Mucosa of rectum (tissue), 2 donors: ENCODE measurements at regions not wholly inside any gene's neighbourhood (a gene's known extent, or its start where the extent isn't known, plus 50 kb on each side); places are given as distances from the start of the nearest gene placed in this dataset.
A peak's percentile ranks its signal among the peaks of the same experiment; 100 is the strongest.

Experiments used
- H3K27ac ChIP-seq, 2 donors: one replicate each; pipeline ENCODE4 v1.7.0; 2013; ENCODE audit warnings: inconsistent platforms in 2 of 2, low read depth in 2 of 2, low read length in 2 of 2
- H3K27me3 ChIP-seq, 2 donors: one replicate each; pipeline ENCODE4 v1.7.0; 2013; ENCODE audit warnings: low read length in 2 of 2; ENCODE audit not compliant: control insufficient read depth in 2 of 2, insufficient read depth in 2 of 2
- H3K36me3 ChIP-seq, 2 donors: one replicate each; pipeline ENCODE4 v1.7.0; 2013; ENCODE audit warnings: low read length in 2 of 2; ENCODE audit not compliant: control insufficient read depth in 2 of 2, insufficient read depth in 2 of 2
- H3K4me1 ChIP-seq, 2 donors: one replicate each; pipeline ENCODE4 v1.7.0; 2013; ENCODE audit warnings: low read length in 2 of 2, mild to moderate bottlenecking in 1 of 2; ENCODE audit not compliant: control insufficient read depth in 2 of 2, insufficient read depth in 2 of 2
- H3K4me3 ChIP-seq, 2 donors: one replicate each; pipeline ENCODE4 v1.7.0; 2013; ENCODE audit warnings: low read length in 2 of 2
- H3K9ac ChIP-seq, 2 donors: one replicate each; pipeline ENCODE4 v1.7.0; 2013; ENCODE audit warnings: low read length in 2 of 2, low read depth in 1 of 2, mild to moderate bottlenecking in 1 of 2
- H3K9me3 ChIP-seq, 2 donors: one replicate each; pipeline ENCODE4 v1.7.0; 2013; ENCODE audit warnings: low read length in 2 of 2; ENCODE audit not compliant: control insufficient read depth in 2 of 2
- donor health status: healthy.
- donor health status: Normal muscosa, but diverticular disease.

DNA sequence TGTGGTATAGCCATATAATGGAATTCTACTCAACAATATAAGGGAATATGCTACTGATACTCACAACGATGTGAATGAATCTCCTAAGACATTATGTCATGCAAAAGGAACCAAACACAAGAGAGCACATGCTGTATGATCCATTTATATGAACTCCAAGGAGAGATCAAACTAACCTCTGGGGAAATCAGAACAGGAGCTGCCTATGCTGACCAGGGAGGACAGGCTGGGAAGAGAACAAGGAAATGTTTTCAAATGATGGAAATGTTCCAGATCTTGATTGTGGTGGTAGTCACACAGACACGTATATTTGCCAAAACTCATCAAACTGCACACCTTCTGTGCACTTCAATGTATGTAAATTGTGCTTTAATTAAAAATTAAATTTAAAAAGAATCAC is 175.3 kb downstream of the BCOR start:
- Histone ChIP-seq H3K9ac (no peak overlapping the region), H3K27me3 (no peaks in the 10 kb centered on the region), H3K9me3 (no peaks in the 10 kb centered on the region), H3K27ac (no peak overlapping the region), H3K4me3 (no peak overlapping the region), H3K4me1 (no peaks in the 10 kb centered on the region), H3K36me3 (no peaks in the 10 kb centered on the region)

DNA sequence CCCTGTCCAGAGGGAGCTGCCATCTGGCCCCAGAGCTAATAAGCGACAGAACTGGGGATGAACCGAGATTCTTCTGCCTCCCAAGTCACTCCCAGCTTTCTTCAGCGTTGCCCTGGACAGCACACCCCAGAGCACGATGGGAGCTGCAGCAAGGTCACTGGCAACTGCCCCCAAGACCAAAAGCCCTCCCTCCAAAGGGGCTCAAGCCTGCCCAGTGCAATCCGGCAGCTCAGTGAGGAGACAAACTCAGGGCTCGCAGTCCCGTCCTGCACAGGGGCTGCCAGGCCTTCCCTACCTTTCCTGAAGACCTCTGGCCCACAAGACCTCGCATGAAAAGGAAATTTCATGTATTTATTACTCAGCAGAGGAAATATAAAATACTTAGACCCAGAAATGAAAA is 174.8 kb downstream of the BCOR start:
- Histone ChIP-seq H3K36me3 (no peaks in the 10 kb centered on the region), H3K9me3 (no peaks in the 10 kb centered on the region), H3K4me1 (no peaks in the 10 kb centered on the region), H3K4me3 (no peak overlapping the region), H3K9ac (no peak overlapping the region), H3K27ac (no peak overlapping the region), H3K27me3 (no peaks in the 10 kb centered on the region)

DNA sequence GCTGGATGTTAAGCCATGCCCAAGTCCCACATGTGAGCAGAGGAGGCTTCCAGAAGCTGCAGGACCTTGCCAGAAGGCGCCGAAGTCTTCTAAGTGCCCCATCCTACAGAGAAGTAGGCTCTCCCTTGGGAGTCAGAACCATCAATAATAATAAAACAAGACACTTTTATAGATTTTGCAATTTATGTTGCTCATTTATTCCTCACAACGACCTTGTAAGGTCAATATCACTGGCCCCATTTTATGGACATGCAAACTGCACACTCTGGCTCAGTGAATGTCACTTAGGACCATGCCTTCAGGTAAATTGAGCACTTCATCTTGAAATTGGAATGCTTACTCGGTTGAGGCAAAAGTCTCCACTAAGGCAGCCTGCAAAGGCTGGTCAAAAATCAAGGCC is 170.4 kb downstream of the BCOR start:
- Histone ChIP-seq H3K36me3 (no peaks in the 10 kb centered on the region), H3K9ac (no peak overlapping the region), H3K9me3 (no peaks in the 10 kb centered on the region), H3K27ac (no peak overlapping the region), H3K27me3 (peaks cover 0 to 2% of the 10 kb centered on the region in 2 donors), H3K4me3 (no peak overlapping the region), H3K4me1 (peaks cover 0 to 8% of the 10 kb centered on the region in 2 donors)

DNA sequence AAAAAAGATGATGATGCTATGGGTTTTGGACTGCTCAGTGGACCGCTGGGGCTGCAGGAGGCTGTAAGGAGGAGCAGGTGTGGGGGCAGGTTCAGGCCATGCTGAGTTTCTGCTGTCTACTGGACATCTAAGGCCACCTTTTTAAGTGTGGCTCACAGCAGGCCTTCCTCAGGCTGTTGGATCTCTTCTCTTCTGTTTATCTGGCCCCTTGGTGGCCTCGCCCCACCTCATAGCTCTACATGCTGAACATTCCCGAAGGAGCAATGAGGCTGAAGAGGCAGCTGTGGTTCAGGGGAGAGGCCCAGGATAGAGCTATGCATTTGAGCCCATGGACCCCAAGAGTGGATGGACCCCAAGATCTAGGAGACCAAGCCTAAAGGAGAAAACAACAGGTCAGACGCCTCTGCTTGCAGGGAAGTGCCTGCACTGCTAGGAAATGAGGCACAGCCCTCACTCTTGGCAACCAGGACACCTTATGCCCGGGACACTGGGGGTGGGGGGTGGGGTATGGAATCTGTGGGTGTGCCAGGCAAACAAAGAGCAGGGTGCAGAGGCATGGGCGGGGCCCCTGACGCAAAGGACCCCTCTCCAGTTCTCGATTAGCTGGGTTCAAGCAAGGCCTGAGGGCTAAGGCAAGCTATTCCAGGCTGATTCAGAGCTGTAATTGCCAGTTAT is 168.9 kb downstream of the BCOR start:
- Histone ChIP-seq H3K4me3 (no peak overlapping the region), H3K27ac (no peak overlapping the region), H3K9me3 (no peaks in the 10 kb centered on the region), H3K36me3 (no peaks in the 10 kb centered on the region), H3K4me1 (peaks cover 0 to 8% of the 10 kb centered on the region in 2 donors), H3K27me3 (peaks cover 0 to 2% of the 10 kb centered on the region in 2 donors), H3K9ac (no peak overlapping the region)

DNA sequence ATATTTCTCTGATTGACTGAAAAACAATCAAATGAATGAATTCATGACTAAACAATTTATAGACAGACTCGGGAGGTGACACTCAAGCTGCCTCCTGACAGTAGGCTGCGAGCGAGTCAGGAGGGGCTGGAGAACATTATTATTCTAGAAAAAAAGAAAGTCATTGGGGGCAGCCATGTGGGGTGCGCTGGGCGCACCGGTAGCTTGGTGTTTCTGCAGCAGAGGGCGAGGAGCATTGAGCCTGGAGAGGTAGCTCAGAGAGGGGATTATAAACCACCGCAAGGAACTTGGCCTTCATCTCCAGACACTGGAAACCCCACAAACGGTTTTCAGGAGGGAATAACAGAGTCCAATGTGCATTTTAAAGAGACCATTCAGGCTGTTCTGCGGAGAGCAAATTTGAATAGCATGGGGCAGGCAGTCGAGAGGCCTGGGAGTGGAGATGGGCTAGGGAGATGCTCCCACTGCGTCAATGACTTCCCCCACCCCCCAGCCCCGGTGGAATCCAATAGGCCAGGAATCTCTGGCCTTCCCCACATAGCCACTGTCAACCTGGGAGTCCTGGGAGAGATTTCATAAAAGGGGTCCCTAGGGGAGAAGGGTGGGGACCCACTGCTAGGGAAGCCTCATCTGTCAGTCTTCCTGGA is 168.3 kb downstream of the BCOR start:
- no peaks in the 10 kb centered on the region for H3K9me3 ChIP-seq
- H3K36me3 ChIP-seq = no peaks in the 10 kb centered on the region
- H3K4me3 ChIP-seq = no peak overlapping the region
- peaks cover 0 to 2% of the 10 kb centered on the region in 2 donors for H3K27me3 ChIP-seq
- H3K4me1 ChIP-seq = peaks cover 0 to 8% of the 10 kb centered on the region in 2 donors
- H3K27ac ChIP-seq = no peak overlapping the region
- H3K9ac ChIP-seq = no peak overlapping the region

DNA sequence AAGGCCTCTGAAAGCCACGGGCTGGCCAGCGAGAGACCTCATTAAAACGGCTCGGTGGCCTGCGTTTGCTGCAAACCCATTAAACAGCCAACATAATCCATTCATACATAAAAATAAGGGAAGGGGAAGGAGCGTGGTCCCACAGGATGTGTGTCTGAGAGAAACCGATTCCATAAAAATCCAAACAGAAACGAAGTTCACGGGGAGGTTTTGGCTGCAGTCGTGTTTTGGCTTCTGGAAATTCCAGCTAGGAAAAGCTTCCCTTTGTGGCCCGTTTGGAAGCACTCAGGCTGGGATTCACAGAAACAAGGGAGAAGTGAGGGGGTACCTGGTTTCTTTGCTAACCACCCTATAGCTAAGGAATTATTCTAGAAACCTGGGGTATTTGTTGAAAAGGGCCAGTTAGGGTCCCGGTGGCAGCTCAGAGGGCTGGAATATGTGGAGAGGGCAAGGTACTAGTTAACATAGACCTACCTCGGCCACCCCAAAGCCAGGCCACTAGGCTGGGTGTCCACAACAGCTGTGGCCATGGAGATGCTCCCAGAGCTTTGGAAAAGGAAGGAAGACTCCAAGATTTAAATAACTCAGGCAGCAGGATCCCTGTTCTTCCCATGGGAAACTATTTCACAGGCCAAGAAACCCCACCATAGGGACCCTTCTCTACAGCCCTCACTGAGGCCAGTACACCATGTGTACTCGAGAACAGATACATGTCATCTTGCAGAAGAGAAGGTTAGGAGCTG is 166.8 kb downstream of the BCOR start:
- Histone ChIP-seq H3K9ac (peak overlapping the region in 1 of 2 donors; percentile 10), H3K27me3 (peaks cover 0 to 2% of the 10 kb centered on the region in 2 donors), H3K9me3 (no peaks in the 10 kb centered on the region), H3K36me3 (no peaks in the 10 kb centered on the region), H3K4me1 (peaks cover 0 to 8% of the 10 kb centered on the region in 2 donors), H3K4me3 (no peak overlapping the region), H3K27ac (peak overlapping the region in 1 of 2 donors; percentile 42)

DNA sequence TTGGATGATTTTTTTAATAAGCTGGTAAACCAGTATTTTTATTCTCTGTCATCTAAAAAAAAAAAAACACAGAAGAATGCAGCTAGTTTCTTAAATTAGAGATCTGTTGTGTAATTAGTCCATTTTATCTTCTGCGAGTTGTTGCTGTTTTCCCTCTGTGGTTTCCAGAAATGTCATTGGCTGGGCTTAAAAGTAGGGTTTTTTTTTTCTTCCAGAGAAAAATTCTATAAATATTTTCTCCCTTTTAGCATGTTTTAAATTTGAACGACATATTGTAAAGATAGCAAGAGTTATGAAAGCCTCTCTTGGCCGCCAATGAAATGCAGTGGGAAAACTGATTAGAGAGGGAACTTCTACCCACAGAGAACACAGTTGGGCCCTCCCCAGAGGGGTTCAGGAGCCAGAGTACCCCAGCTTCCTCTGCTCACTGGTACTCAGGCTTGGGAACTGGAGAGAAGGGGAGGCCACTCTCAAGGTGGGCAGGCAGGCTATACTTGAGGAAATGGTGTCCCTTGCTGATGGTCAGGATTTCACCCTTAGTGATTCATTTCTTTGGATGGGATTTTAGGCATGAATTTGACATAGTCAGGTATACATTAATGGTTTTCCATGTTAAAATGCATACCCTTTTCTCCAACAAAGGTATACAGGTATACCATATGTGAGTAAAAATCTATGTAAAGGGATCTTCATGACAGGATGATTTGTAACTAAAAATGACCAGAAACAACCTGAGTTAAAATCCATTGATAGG is 166.1 kb downstream of the BCOR start:
- no peaks in the 10 kb centered on the region for H3K9me3 ChIP-seq
- peaks cover 0 to 8% of the 10 kb centered on the region in 2 donors for H3K4me1 ChIP-seq
- H3K27ac ChIP-seq = no peak overlapping the region

DNA sequence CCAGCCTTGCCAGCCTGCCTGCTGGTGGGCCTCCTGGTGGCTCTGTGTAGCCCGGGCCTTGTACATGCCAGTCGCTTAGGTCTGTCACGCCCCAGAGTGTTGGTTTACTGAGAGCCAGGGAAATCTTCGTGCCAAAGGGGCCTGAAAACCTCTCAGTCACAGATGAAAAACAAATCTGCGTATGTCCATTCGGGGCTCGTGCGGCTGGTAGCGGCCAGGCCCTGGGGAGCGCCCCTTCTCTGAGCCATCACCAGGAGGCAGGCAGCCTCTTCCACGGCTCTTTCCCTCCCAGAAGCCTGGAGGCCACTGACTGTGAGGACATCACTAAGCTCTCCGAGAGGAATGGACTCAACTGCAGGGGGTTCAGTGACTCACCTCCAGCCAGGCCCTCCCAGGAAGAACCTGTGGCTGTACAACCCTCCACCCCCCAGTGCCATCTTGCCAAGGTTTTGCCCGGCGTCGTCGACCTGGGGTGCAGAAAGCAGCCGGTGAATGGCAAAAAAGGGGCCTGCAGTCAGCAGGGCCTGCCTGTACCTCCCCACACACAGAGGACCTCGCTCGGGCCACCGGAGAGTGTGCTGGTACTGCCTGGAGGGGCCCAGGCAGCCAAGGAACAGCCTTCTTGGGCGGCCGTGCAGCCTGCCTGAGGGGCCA is 162.2 kb downstream of the BCOR start:
- H3K9me3 ChIP-seq = no peaks in the 10 kb centered on the region
- no peak overlapping the region for H3K4me3 ChIP-seq
- peaks cover 0 to 2% of the 10 kb centered on the region in 2 donors for H3K27me3 ChIP-seq
- no peaks in the 10 kb centered on the region for H3K36me3 ChIP-seq
- H3K27ac ChIP-seq = no peak overlapping the region
- H3K4me1 ChIP-seq = no peaks in the 10 kb centered on the region
- no peak overlapping the region for H3K9ac ChIP-seq

More for the DNA sequence above, 166.1 kb downstream of the BCOR start:
- H3K36me3 ChIP-seq = no peaks in the 10 kb centered on the region
- H3K4me3 ChIP-seq = no peak overlapping the region
- peak overlapping the region in 1 of 2 donors; percentile 10 for H3K9ac ChIP-seq
- peaks cover 0 to 2% of the 10 kb centered on the region in 2 donors for H3K27me3 ChIP-seq

DNA sequence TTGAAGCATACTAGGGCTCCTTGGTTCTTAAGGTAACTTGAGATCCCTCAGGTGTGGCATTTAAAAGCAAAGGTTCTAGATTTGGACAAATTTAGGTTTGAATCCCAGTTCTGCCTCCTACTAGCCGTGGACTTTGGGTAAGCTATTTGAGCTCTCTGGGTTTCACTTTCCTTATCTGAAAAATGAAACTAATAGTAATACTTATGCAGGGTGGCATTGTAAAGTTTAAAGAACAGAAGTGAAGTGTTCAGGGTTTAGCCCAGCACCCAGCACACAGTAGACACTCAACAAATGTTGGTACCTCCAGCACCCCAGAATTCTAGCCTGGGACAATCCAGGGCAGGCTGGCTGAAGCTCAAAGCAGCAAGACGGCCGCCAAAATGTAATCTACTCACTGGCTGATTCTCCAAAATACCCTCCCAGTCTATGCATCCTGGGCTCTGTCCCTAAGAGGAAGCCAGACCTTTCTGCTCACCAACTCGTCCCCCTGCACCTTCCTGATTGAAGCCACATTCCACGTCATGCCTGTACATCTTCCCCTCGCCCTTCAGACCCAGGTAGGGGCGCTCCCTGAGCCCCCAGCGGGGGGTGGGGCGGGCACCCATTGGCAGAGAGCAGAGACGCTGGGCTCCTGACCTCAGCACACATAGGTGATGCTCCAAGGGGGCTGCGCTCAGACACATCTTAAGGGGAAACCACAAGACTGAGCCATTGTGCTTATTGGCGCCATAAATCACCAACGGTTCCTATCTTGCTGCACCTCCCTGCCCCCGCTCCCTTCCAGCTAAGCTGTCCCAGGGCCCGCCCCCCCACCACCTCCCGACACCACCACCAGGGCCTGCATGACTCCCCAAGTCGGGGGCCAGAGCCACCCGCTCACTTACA is 160.6 kb downstream of the BCOR start:
- Histone ChIP-seq H3K27me3 (no peaks in the 10 kb centered on the region), H3K4me3 (peak overlapping the region in 1 of 2 donors; percentile 26), H3K4me1 (no peaks in the 10 kb centered on the region), H3K27ac (no peak overlapping the region), H3K9ac (no peak overlapping the region), H3K36me3 (no peaks in the 10 kb centered on the region), H3K9me3 (no peaks in the 10 kb centered on the region)
